KMS-11 (cell line): ENCODE measurements at regions not wholly inside any gene's neighbourhood (a gene's known extent, or its start where the extent isn't known, plus 50 kb on each side); places are given as distances from the start of the nearest gene placed in this dataset.

Experiments used
- H2AFZ ChIP-seq: fragments of 200-600 bp; sonication (generic); 2 replicates; pipeline ENCODE4 v1.6.1; 2016; ENCODE audit warnings: antibody characterized with exemption, mixed run types, low read depth
- H3K27ac ChIP-seq: fragments of 200-600 bp; sonication (generic); 2 replicates; pipeline ENCODE4 v1.6.1; 2016; ENCODE audit warnings: mild to moderate bottlenecking, mixed run types
- H3K27me3 ChIP-seq: fragments of 200-600 bp; sonication (generic); 2 replicates; pipeline ENCODE4 v1.6.1; 2017; ENCODE audit warnings: mild to moderate bottlenecking, low read depth, mixed run types, moderate library complexity; ENCODE audit not compliant: insufficient read depth
- H3K36me3 ChIP-seq: fragments of 200-600 bp; sonication (generic); 2 replicates; pipeline ENCODE4 v1.6.1; 2017; ENCODE audit warnings: mild to moderate bottlenecking, mixed run types; ENCODE audit not compliant: insufficient read depth
- H3K4me1 ChIP-seq: fragments of 200-600 bp; sonication (generic); 2 replicates; pipeline ENCODE4 v1.6.1; 2016; ENCODE audit warnings: mild to moderate bottlenecking, low read depth, mixed run types; ENCODE audit not compliant: poor library complexity, severe bottlenecking
- H3K4me2 ChIP-seq: fragments of 200-600 bp; sonication (generic); 2 replicates; pipeline ENCODE4 v1.7.0; 2016; ENCODE audit warnings: mild to moderate bottlenecking, mixed run types
- H3K4me3 ChIP-seq: fragments of 200-600 bp; sonication (generic); IDR thresholded peaks from 2 replicates; pipeline ENCODE4 v1.6.1; 2017; ENCODE audit warnings: low read depth, low read length, mixed read lengths; ENCODE audit not compliant: insufficient read depth
- H3K79me2 ChIP-seq: fragments of 200-600 bp; sonication (generic); 2 replicates; pipeline ENCODE4 v1.6.1; 2016; ENCODE audit warnings: low read depth, mixed run types; ENCODE audit not compliant: insufficient read depth
- H3K9ac ChIP-seq: fragments of 200-600 bp; sonication (generic); 2 replicates; pipeline ENCODE4 v1.6.1; 2016; ENCODE audit warnings: mild to moderate bottlenecking, mixed run types
- H4K20me1 ChIP-seq: fragments of 200-600 bp; sonication (generic); 2 replicates; pipeline ENCODE4 v1.6.1; 2016; ENCODE audit warnings: mild to moderate bottlenecking, mixed run types; ENCODE audit not compliant: insufficient read depth
- TF ChIP-seq, protein P1 (sequence below): fragments of 200-600 bp; sonication (generic); conservative IDR thresholded peaks from 2 replicates; pipeline ENCODE4 v1.6.1; 2017; ENCODE audit warnings: low read depth, mild to moderate bottlenecking, antibody characterized with exemption, low read length, moderate library complexity, mixed read lengths

DNA sequence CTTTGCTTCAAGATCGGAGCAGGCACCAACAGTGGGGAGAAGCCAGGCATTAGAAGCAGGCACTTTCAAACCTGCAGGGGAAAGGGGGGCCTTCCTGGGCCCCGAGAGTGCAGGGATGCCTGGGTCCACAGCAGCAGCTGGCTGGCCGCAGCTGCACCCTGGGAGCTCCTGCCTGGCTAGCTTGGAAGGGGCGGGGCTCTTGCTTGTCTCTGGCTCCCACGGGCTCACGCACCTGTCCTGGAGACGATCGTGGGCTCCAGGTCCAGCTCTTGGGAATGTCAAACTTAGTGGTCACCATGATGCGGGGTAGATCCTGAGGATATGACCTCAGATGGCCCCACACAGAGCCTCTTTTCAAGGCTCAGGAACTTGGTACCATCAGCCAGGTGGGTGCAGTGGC, 1673.2 kb downstream of the LRRC4C start:
- no peaks in the 10 kb centered on the region for H3K36me3 ChIP-seq
- H3K27me3 ChIP-seq, result no peaks in the 10 kb centered on the region
- no peak overlapping the region for H2AFZ ChIP-seq
- H3K4me1 ChIP-seq, result no peaks in the 10 kb centered on the region
- no peak overlapping the region for H3K27ac ChIP-seq
- TF ChIP-seq, protein P1, sequence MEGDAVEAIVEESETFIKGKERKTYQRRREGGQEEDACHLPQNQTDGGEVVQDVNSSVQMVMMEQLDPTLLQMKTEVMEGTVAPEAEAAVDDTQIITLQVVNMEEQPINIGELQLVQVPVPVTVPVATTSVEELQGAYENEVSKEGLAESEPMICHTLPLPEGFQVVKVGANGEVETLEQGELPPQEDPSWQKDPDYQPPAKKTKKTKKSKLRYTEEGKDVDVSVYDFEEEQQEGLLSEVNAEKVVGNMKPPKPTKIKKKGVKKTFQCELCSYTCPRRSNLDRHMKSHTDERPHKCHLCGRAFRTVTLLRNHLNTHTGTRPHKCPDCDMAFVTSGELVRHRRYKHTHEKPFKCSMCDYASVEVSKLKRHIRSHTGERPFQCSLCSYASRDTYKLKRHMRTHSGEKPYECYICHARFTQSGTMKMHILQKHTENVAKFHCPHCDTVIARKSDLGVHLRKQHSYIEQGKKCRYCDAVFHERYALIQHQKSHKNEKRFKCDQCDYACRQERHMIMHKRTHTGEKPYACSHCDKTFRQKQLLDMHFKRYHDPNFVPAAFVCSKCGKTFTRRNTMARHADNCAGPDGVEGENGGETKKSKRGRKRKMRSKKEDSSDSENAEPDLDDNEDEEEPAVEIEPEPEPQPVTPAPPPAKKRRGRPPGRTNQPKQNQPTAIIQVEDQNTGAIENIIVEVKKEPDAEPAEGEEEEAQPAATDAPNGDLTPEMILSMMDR, result no peak
- no peaks in the 10 kb centered on the region for H3K79me2 ChIP-seq
- H3K4me2 ChIP-seq, result no peak overlapping the region
- H3K9ac ChIP-seq, result no peak overlapping the region
- H4K20me1 ChIP-seq, result no peaks in the 10 kb centered on the region
- H3K4me3 ChIP-seq, result no peak overlapping the region

DNA sequence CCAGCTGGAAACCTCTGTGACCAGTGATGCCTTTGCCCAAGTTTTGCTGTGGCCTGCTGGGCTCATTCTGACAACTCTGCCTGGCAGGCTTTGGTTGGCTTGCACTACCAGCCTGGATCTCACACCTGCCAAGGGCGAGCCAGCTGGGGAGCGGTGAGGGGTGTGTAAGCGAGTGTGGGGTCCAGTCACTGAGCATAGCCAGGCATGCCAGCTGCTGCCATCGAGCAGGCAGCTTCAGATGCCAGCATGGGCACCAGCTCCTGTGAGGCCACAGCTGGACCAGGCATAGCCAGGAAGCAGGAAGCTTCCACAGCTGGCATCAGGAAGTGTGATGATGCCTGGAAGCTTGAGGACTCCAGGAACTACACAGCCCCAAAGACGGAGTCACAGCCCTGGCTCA, 1674.6 kb downstream of the LRRC4C start:
- H2AFZ ChIP-seq, result no peak overlapping the region
- TF ChIP-seq, protein P1, result no peak
- no peaks in the 10 kb centered on the region for H4K20me1 ChIP-seq
- no peak overlapping the region for H3K27ac ChIP-seq
- H3K4me1 ChIP-seq, result no peaks in the 10 kb centered on the region
- H3K4me3 ChIP-seq, result no peak overlapping the region
- H3K79me2 ChIP-seq, result no peaks in the 10 kb centered on the region
- H3K4me2 ChIP-seq, result no peak overlapping the region
- H3K36me3 ChIP-seq, result no peaks in the 10 kb centered on the region
- H3K27me3 ChIP-seq, result no peaks in the 10 kb centered on the region
- H3K9ac ChIP-seq, result no peak overlapping the region

DNA sequence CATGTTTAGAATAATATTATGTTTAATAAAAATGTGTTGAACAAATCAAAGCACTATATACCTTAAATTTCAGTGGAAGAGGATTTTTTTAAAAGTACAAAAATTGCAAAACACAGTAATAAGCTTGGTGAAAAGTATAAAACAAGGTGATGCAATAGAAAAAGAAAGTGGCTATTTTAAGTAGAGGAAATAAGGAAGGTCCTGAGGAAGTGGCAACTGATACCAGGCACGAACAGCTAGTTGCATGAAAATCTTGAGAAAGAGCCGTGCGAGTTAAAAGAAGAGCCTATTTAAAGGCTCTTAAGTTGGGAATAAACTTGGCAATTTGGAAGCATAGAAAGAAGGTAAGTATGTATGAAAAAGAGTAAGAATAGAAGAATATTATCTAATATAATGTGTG, 1679.3 kb downstream of the LRRC4C start:
- no peak overlapping the region for H3K27ac ChIP-seq
- TF ChIP-seq, protein P1, result no peak
- H2AFZ ChIP-seq, result no peak overlapping the region
- H3K79me2 ChIP-seq, result no peaks in the 10 kb centered on the region
- H3K27me3 ChIP-seq, result no peaks in the 10 kb centered on the region
- H4K20me1 ChIP-seq, result no peaks in the 10 kb centered on the region
- H3K4me1 ChIP-seq, result no peaks in the 10 kb centered on the region
- H3K4me3 ChIP-seq, result no peak overlapping the region
- no peaks in the 10 kb centered on the region for H3K36me3 ChIP-seq
- no peak overlapping the region for H3K9ac ChIP-seq
- no peak overlapping the region for H3K4me2 ChIP-seq

DNA sequence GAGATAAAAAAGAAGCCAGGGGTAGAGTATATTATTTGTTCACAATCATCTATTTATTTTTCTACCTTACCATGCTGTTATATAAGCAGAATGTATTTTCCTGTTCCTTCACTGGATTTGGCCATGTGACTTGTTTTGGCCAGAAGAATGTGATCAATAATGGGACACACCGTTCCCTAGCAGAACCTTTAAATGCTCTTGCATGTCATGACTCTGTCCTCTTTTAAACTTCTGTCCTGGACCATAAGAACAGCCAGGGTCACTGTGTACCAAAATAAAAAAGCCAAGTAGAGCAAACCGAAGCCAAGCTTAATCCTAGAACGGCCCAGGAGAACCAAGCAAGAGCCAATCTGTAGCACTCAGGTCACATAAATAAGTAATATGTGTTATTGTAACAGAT, 1682.4 kb downstream of the LRRC4C start:
- Histone ChIP-seq H3K4me2 (no peak overlapping the region), H3K4me1 (no peaks in the 10 kb centered on the region), H3K9ac (no peak overlapping the region), H3K27me3 (no peaks in the 10 kb centered on the region), H3K4me3 (no peak overlapping the region), H3K79me2 (no peaks in the 10 kb centered on the region), H2AFZ (no peak overlapping the region), H3K36me3 (no peaks in the 10 kb centered on the region), H3K27ac (no peak overlapping the region), H4K20me1 (no peaks in the 10 kb centered on the region)
- TF ChIP-seq, protein P1, result no peak
